22Rv1 (cell line): ENCODE measurements at regions not wholly inside any gene's neighbourhood (a gene's known extent, or its start where the extent isn't known, plus 50 kb on each side); places are given as distances from the start of the nearest gene placed in this dataset.

Source experiments
- H3K27ac ChIP-seq: fragments of 450-650 bp; 2 replicates; pipeline ENCODE4 v1.5.1; 2017
- CTCF ChIP-seq: fragments of 450-650 bp; IDR thresholded peaks from 2 replicates; pipeline ENCODE4 v1.5.1; 2017; ENCODE audit warnings: mild to moderate bottlenecking
- ZFX ChIP-seq: fragments of 450-650 bp; IDR thresholded peaks from 2 replicates; pipeline ENCODE4 v1.6.1; 2017; ENCODE audit warnings: antibody characterized with exemption, borderline replicate concordance

GRCh38 chr11:45556851-45557707, 108.3 kb downstream of the CHST1 start:
- no peak overlapping the region for H3K27ac ChIP-seq
- TF ChIP-seq CTCF, result no peak
- no peak for TF ChIP-seq ZFX

GRCh38 chr11:45554230-45554967, 111.0 kb downstream of the CHST1 start:
- no peak overlapping the region for H3K27ac ChIP-seq
- TF ChIP-seq CTCF (no peak), ZFX (no peak)

- no peak for TF ChIP-seq ZFX
- TF ChIP-seq CTCF, result no peak
- H3K27ac ChIP-seq, result no peak overlapping the region
These were observed 112.0 kb downstream of the CHST1 start for GRCh38 chr11:45553383-45553936.

- TF ChIP-seq ZFX (no peak), CTCF (no peak)
- no peak overlapping the region for H3K27ac ChIP-seq
These were observed 114.2 kb downstream of the CHST1 start for GRCh38 chr11:45551191-45551713.

- no peak for TF ChIP-seq CTCF
- no peak for TF ChIP-seq ZFX
- no peak overlapping the region for H3K27ac ChIP-seq
These were observed 116.2 kb downstream of the CHST1 start for GRCh38 chr11:45549257-45549656.

DNA sequence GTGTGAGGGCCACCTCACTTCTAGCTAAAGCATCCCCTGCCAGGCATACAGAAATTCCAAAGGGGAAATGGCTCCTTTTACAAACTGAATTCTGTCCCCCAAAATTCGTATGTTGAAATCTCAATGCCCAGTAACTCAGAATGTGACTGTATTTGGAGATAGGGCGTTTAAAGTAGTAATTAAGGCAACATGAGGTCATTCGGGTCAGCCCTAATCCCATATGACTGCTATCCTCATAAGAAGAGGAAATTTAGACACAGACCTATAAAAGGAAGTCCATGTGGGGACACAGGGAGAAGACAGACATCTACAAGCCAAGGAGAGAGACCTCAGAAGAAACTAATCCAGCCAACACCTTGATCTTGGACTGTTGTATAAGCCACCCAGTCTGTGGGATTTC, 119.1 kb downstream of the CHST1 start:
- TF ChIP-seq CTCF, result no peak
- TF ChIP-seq ZFX, result no peak

More for the DNA sequence above, 119.1 kb downstream of the CHST1 start:
- H3K27ac ChIP-seq, result no peak overlapping the region
